ENCODE measurements at regions not wholly inside any gene's neighbourhood (a gene's known extent, or its start where the extent isn't known, plus 50 kb on each side); places are given as distances from the start of the nearest gene placed in this dataset.

- POLR2A ChIA-PET = no interaction called here
- no peaks in the 10 kb centered on the region for H3K4me1 ChIP-seq
- no peak for TF ChIP-seq CTCF (IDR thresholded peaks at IDR 0.05; ENCODE audit: insufficient read depth in 1 of 2, low read depth in 1 of 2, low read length in 1 of 2, severe bottlenecking in 1 of 2, unreplicated experiment in 1 of 2)
- no peaks in the 10 kb centered on the region for H3K27me3 ChIP-seq (replicated peaks; ENCODE audit: control insufficient read depth, insufficient read depth, low read length)
- no peaks in the 10 kb centered on the region for H3K9me3 Mint-ChIP-seq (ENCODE audit: unreplicated experiment)
- CTCF ChIA-PET = no interaction called here
- H3K4me1 Mint-ChIP-seq (ENCODE audit: low read depth, unreplicated experiment) = no peaks in the 10 kb centered on the region
- H3K27ac Mint-ChIP-seq (ENCODE audit: unreplicated experiment) = no peak overlapping the region
- intact Hi-C loops (cut with micrococcal nuclease; ENCODE audit: unreplicated experiment) = no loop called here
- no peak for DNase-seq
- BruUV-seq (replicated peaks) = no TSS peak
- no peaks in the 10 kb centered on the region for H3K36me3 ChIP-seq (ENCODE audit: control insufficient read depth, insufficient read depth, low read length)
- no peaks in the 10 kb centered on the region for H3K9me3 ChIP-seq
- H3K27me3 Mint-ChIP-seq (ENCODE audit: insufficient read depth, unreplicated experiment) = no peaks in the 10 kb centered on the region
- H3K4me3 ChIP-seq (ENCODE audit: low read depth, low read length) = no peak overlapping the region
- no peak overlapping the region for H3K4me3 Mint-ChIP-seq (ENCODE audit: unreplicated experiment)
- no peaks in the 10 kb centered on the region for H3K36me3 Mint-ChIP-seq (ENCODE audit: insufficient read depth, unreplicated experiment)
Observed at GRCh38 chr6:164750128-164750527, 559.3 kb downstream of the C6orf118 start.

GRCh38 chr6:164749221-164750064 lies 560.0 kb downstream of the C6orf118 start:
- H3K4me1 ChIP-seq = no peaks in the 10 kb centered on the region
- Mint-ChIP-seq H3K9me3 (ENCODE audit: unreplicated experiment) (no peaks in the 10 kb centered on the region), H3K27me3 (ENCODE audit: insufficient read depth, unreplicated experiment) (no peaks in the 10 kb centered on the region), H3K27ac (ENCODE audit: unreplicated experiment) (no peak overlapping the region), H3K4me1 (ENCODE audit: low read depth, unreplicated experiment) (no peaks in the 10 kb centered on the region), H3K4me3 (ENCODE audit: unreplicated experiment) (no peak overlapping the region), H3K36me3 (ENCODE audit: insufficient read depth, unreplicated experiment) (no peaks in the 10 kb centered on the region)
- no peak for TF ChIP-seq CTCF (IDR thresholded peaks at IDR 0.05; ENCODE audit: insufficient read depth in 1 of 2, low read depth in 1 of 2, low read length in 1 of 2, severe bottlenecking in 1 of 2, unreplicated experiment in 1 of 2)
- H3K9me3 ChIP-seq = no peaks in the 10 kb centered on the region
- no peak for DNase-seq
- intact Hi-C loops (cut with micrococcal nuclease; ENCODE audit: unreplicated experiment) = no loop called here
- ChIA-PET POLR2A (no interaction called here), CTCF (no interaction called here)
- H3K36me3 ChIP-seq (ENCODE audit: control insufficient read depth, insufficient read depth, low read length) = no peaks in the 10 kb centered on the region
- no peak overlapping the region for H3K4me3 ChIP-seq (ENCODE audit: low read depth, low read length)
- H3K27me3 ChIP-seq (replicated peaks; ENCODE audit: control insufficient read depth, insufficient read depth, low read length) = no peaks in the 10 kb centered on the region
- no TSS peak for BruUV-seq (replicated peaks)

GRCh38 chr6:164744301-164744700 lies 565.1 kb downstream of the C6orf118 start:
- Mint-ChIP-seq H3K36me3 (ENCODE audit: insufficient read depth, unreplicated experiment) (no peaks in the 10 kb centered on the region), H3K27me3 (ENCODE audit: insufficient read depth, unreplicated experiment) (no peaks in the 10 kb centered on the region), H3K4me3 (ENCODE audit: unreplicated experiment) (no peak overlapping the region), H3K4me1 (ENCODE audit: low read depth, unreplicated experiment) (no peaks in the 10 kb centered on the region), H3K9me3 (ENCODE audit: unreplicated experiment) (peaks cover 11% of the 10 kb centered on the region), H3K27ac (ENCODE audit: unreplicated experiment) (no peak overlapping the region)
- no peak for TF ChIP-seq CTCF (IDR thresholded peaks at IDR 0.05; ENCODE audit: insufficient read depth in 1 of 2, low read depth in 1 of 2, low read length in 1 of 2, severe bottlenecking in 1 of 2, unreplicated experiment in 1 of 2)
- ChIA-PET CTCF (no interaction called here), POLR2A (no interaction called here)
- no peaks in the 10 kb centered on the region for H3K27me3 ChIP-seq (replicated peaks; ENCODE audit: control insufficient read depth, insufficient read depth, low read length)
- intact Hi-C loops (cut with micrococcal nuclease; ENCODE audit: unreplicated experiment) = no loop called here
- BruUV-seq (replicated peaks) = no TSS peak
- H3K36me3 ChIP-seq (ENCODE audit: control insufficient read depth, insufficient read depth, low read length) = no peaks in the 10 kb centered on the region
- no peak overlapping the region for H3K4me3 ChIP-seq (ENCODE audit: low read depth, low read length)
- no peaks in the 10 kb centered on the region for H3K9me3 ChIP-seq
- DNase-seq = no peak
- no peaks in the 10 kb centered on the region for H3K4me1 ChIP-seq

Measured in Caco-2 (cell line).